Putamen (tissue), 1 donor: ENCODE measurements at regions not wholly inside any gene's neighbourhood (a gene's known extent, or its start where the extent isn't known, plus 50 kb on each side); places are given as distances from the start of the nearest gene placed in this dataset.
"Not testable (repeated sequence)": the region's sequence is repeated elsewhere in the genome, so short reads cannot be mapped to it uniquely, and the experiment has no call there.

Experiments
- DNase-seq: peaks from one replicate; pipeline ENCODE4 v3.0.0-alpha.2; 2016; ENCODE audit warnings: low spot score

GRCh38 chr11:11717064-11717725 is 95.4 kb upstream of the GALNT18 start:
- DNase-seq: no peak

- DNase-seq: not testable (repeated sequence)
These were observed 93.3 kb upstream of the GALNT18 start for GRCh38 chr11:11715075-11715474.

GRCh38 chr11:11710556-11710955 is 88.8 kb upstream of the GALNT18 start:
- no peak for DNase-seq

- peak; percentile 34 for DNase-seq
These were observed 87.8 kb upstream of the GALNT18 start for GRCh38 chr11:11709447-11710239.

GRCh38 chr11:11708256-11708655 is 86.5 kb upstream of the GALNT18 start:
- DNase-seq: no peak

GRCh38 chr11:11706028-11706427 is 84.2 kb upstream of the GALNT18 start:
- DNase-seq: no peak

GRCh38 chr11:11703885-11704284 is 82.1 kb upstream of the GALNT18 start:
- DNase-seq: no peak

GRCh38 chr11:11701070-11701469 is 79.3 kb upstream of the GALNT18 start:
- no peak for DNase-seq

- no peak for DNase-seq
These were observed 76.0 kb upstream of the GALNT18 start for GRCh38 chr11:11697796-11698195.

GRCh38 chr11:11691296-11692151 is 69.7 kb upstream of the GALNT18 start:
- no peak for DNase-seq

GRCh38 chr11:11681536-11681935 is 59.7 kb upstream of the GALNT18 start:
- DNase-seq: no peak

- no peak for DNase-seq
These were observed 56.0 kb upstream of the GALNT18 start for GRCh38 chr11:11677672-11678356.

- DNase-seq: no peak
These were observed 53.9 kb upstream of the GALNT18 start for GRCh38 chr11:11675671-11676181.

- peak; percentile 80 for DNase-seq
These were observed 51.0 kb upstream of the GALNT18 start for GRCh38 chr11:11672789-11673188.

GRCh38 chr11:11672101-11672500 is 50.3 kb upstream of the GALNT18 start:
- no peak for DNase-seq
